ENCODE measurements at regions not wholly inside any gene's neighbourhood (a gene's known extent, or its start where the extent isn't known, plus 50 kb on each side); places are given as distances from the start of the nearest gene placed in this dataset.
"Not testable (repeated sequence)": the region's sequence is repeated elsewhere in the genome, so short reads cannot be mapped to it uniquely, and the experiment has no call there.

- DNase-seq = no peak
These were observed 478.5 kb downstream of the QKI start for GRCh38 chr6:163892824-163893561.

- DNase-seq = no peak
These were observed 475.5 kb downstream of the QKI start for GRCh38 chr6:163889904-163890514.

GRCh38 chr6:163888030-163888819 is 473.7 kb downstream of the QKI start:
- no peak for DNase-seq

- no peak for DNase-seq
These were observed 471.9 kb downstream of the QKI start for GRCh38 chr6:163886428-163886827.

GRCh38 chr6:163883984-163884383 is 469.5 kb downstream of the QKI start:
- DNase-seq = no peak

GRCh38 chr6:163878698-163879097 is 464.2 kb downstream of the QKI start:
- DNase-seq = no peak

GRCh38 chr6:163877877-163878639 is 463.5 kb downstream of the QKI start:
- DNase-seq = no peak

GRCh38 chr6:163876391-163876790 is 461.9 kb downstream of the QKI start:
- no peak for DNase-seq

GRCh38 chr6:163874784-163875183 is 460.3 kb downstream of the QKI start:
- no peak for DNase-seq

- no peak for DNase-seq
These were observed 457.8 kb downstream of the QKI start for GRCh38 chr6:163872335-163872734.

- no peak for DNase-seq
These were observed 457.1 kb downstream of the QKI start for GRCh38 chr6:163871616-163872015.

GRCh38 chr6:163867518-163868292 is 453.2 kb downstream of the QKI start:
- DNase-seq = no peak

- DNase-seq = no peak
These were observed 451.7 kb downstream of the QKI start for GRCh38 chr6:163866192-163866591.

GRCh38 chr6:163863565-163863964 is 449.0 kb downstream of the QKI start:
- no peak for DNase-seq

- DNase-seq = no peak
These were observed 448.2 kb downstream of the QKI start for GRCh38 chr6:163862701-163863100.

GRCh38 chr6:163861627-163862026 is 447.1 kb downstream of the QKI start:
- DNase-seq = no peak

- no peak for DNase-seq
These were observed 446.0 kb downstream of the QKI start for GRCh38 chr6:163860287-163861081.

GRCh38 chr6:163858870-163859269 is 444.4 kb downstream of the QKI start:
- not testable (repeated sequence) for DNase-seq

GRCh38 chr6:163857421-163857820 is 442.9 kb downstream of the QKI start:
- no peak for DNase-seq

- DNase-seq = no peak
These were observed 436.4 kb downstream of the QKI start for GRCh38 chr6:163850874-163851273.

- DNase-seq = no peak
These were observed 430.2 kb downstream of the QKI start for GRCh38 chr6:163844761-163845160.

Measured in activated CD4-positive, alpha-beta T cell treated with anti-CD3 and anti-CD28 coated beads for 4 hours (primary cell).